SK-N-SH (cell line): ENCODE measurements at regions not wholly inside any gene's neighbourhood (a gene's known extent, or its start where the extent isn't known, plus 50 kb on each side); places are given as distances from the start of the nearest gene placed in this dataset.

Experiments used
- CTCF ChIA-PET: fragments of 300-600, 350-600 bp; formaldehyde crosslinking; extraction: SDS; loops from one replicate; lab custom pipeline; 2021; lab: Yijun Ruan, JAX
- POLR2A ChIA-PET: fragments of 350-600 bp; sonication (Branson Sonifier 250); formaldehyde crosslinking; extraction: SDS; loops from one replicate; lab custom pipeline; 2020; ENCODE audit warnings: antibody characterized with exemption, inconsistent platforms; lab: Yijun Ruan, JAX
- DNase-seq: peaks from one replicate; pipeline ENCODE4 v3.0.0; 2012
- H2AFZ ChIP-seq: fragments of 200-600 bp; sonication (generic); 2 replicates; pipeline ENCODE4 v1.8.1; 2016; ENCODE audit warnings: antibody characterized with exemption, mild to moderate bottlenecking, low read depth
- H3F3A ChIP-seq: fragments of 200-600 bp; sonication (generic); replicated peaks from 2 replicates; pipeline ENCODE3; 2016; ENCODE audit warnings: antibody characterized with exemption, mild to moderate bottlenecking; ENCODE audit not compliant: insufficient read depth
- H3K27ac ChIP-seq, 2 experiments: fragments of 200-500 bp in 1 of 2; fragments of 200-600 bp in 1 of 2; sonication (Bioruptor generic) in 1 of 2; sonication (generic), shearing (Covaris generic) in 1 of 2; 2 replicates each; pipeline versions ENCODE4 v1.5.1 to v1.6.1; 2014 to 2016; ENCODE audit warnings: low read depth in 2 of 2, inconsistent platforms in 1 of 2, low read length in 1 of 2, mild to moderate bottlenecking in 1 of 2, mixed read lengths in 1 of 2
- H3K27me3 ChIP-seq: fragments of 200-600 bp; sonication (generic), shearing (Covaris generic); 2 replicates; pipeline ENCODE4 v1.6.1; 2016; ENCODE audit warnings: mixed run types; ENCODE audit not compliant: insufficient read depth
- H3K36me3 ChIP-seq, 2 experiments: fragments of 200-500 bp in 1 of 2; fragments of 200-600 bp in 1 of 2; sonication (Bioruptor generic) in 1 of 2; sonication (generic) in 1 of 2; replicated peaks in 1 of 2; 2 replicates each; pipeline versions ENCODE3 to v1.5.1; 2014 to 2016; ENCODE audit warnings: low read length in 1 of 2, mild to moderate bottlenecking in 1 of 2; ENCODE audit not compliant: insufficient read depth in 2 of 2, control insufficient read depth in 1 of 2
- H3K4me1 ChIP-seq, 2 experiments: fragments of 200-500 bp in 1 of 2; fragments of 200-600 bp in 1 of 2; sonication (Bioruptor generic) in 1 of 2; sonication (generic), shearing (Covaris generic) in 1 of 2; 2 replicates each; pipeline versions ENCODE4 v1.5.1 to v1.6.1; 2014 to 2016; ENCODE audit warnings: low read depth in 1 of 2, low read length in 1 of 2, mixed run types in 1 of 2; ENCODE audit not compliant: insufficient read depth in 2 of 2, control insufficient read depth in 1 of 2
- H3K4me2 ChIP-seq: fragments of 200-600 bp; sonication (generic), shearing (Covaris generic); 2 replicates; pipeline ENCODE4 v1.6.1; 2017; ENCODE audit warnings: mixed run types
- H3K4me3 ChIP-seq, 2 experiments: fragments of 200-500 bp in 1 of 2; fragments of 200-600 bp in 1 of 2; sonication (Bioruptor generic) in 1 of 2; sonication (generic), shearing (Covaris generic) in 1 of 2; 2 replicates each; pipeline versions ENCODE4 v1.5.1 to v1.8.1; 2014 to 2016; ENCODE audit warnings: low read depth in 2 of 2, inconsistent platforms in 1 of 2, low read length in 1 of 2, mild to moderate bottlenecking in 1 of 2, mixed read lengths in 1 of 2, moderate library complexity in 1 of 2
- H3K79me2 ChIP-seq: fragments of 200-600 bp; sonication (generic); 2 replicates; pipeline ENCODE4 v1.8.1; 2017; ENCODE audit warnings: mild to moderate bottlenecking; ENCODE audit not compliant: insufficient read depth
- H3K9ac ChIP-seq: fragments of 200-600 bp; sonication (generic); 2 replicates; pipeline ENCODE4 v1.6.1; 2017; ENCODE audit warnings: mixed run types
- H3K9me2 ChIP-seq: fragments of 200-600 bp; sonication (generic); 2 replicates; pipeline ENCODE4 v1.6.1; 2017; ENCODE audit warnings: mixed run types
- H3K9me3 ChIP-seq: fragments of 200-600 bp; sonication (generic); 2 replicates; pipeline ENCODE4 v1.6.1; 2017; ENCODE audit warnings: mixed run types, mild to moderate bottlenecking, moderate library complexity
- H4K20me1 ChIP-seq: fragments of 200-600 bp; sonication (generic); 2 replicates; pipeline ENCODE4 v1.6.1; 2017; ENCODE audit warnings: mild to moderate bottlenecking, mixed run types; ENCODE audit not compliant: insufficient read depth
- CHD2 ChIP-seq: fragments of 150-350 bp; IDR thresholded peaks from 2 replicates; pipeline ENCODE4 v1.6.1; 2018; ENCODE audit warnings: low read length; ENCODE audit not compliant: partially characterized antibody
- ELF1 ChIP-seq: IDR thresholded peaks from 2 replicates; pipeline ENCODE4 v1.4.0; 2012
- EZH2phosphoT487 ChIP-seq: fragments of 200-600 bp; sonication (generic); IDR thresholded peaks from 2 replicates; pipeline ENCODE4 v1.6.1; 2017; ENCODE audit warnings: low read depth, mixed run types, mild to moderate bottlenecking, antibody characterized with exemption, moderate library complexity, borderline replicate concordance
- FOSL2 ChIP-seq: IDR thresholded peaks from 2 replicates; pipeline ENCODE4 v1.4.0; 2012; ENCODE audit warnings: low read depth, mild to moderate bottlenecking, moderate library complexity, borderline replicate concordance
- FOXJ3 ChIP-seq: sonication (generic); formaldehyde crosslinking; IDR thresholded peaks from 2 replicates; pipeline ENCODE4 v1.5.1; 2020; ENCODE audit warnings: mild to moderate bottlenecking, missing genetic modification reagents
- FOXM1 ChIP-seq: IDR thresholded peaks from 2 replicates; pipeline ENCODE4 v1.4.0; 2012; ENCODE audit warnings: low read depth, mild to moderate bottlenecking
- GABPA ChIP-seq: IDR thresholded peaks from 2 replicates; pipeline ENCODE4 v1.4.0; 2012; ENCODE audit warnings: low read depth, mild to moderate bottlenecking
- MEF2A ChIP-seq: IDR thresholded peaks from 2 replicates; pipeline ENCODE4 v1.4.0; 2012; ENCODE audit warnings: low read depth, borderline replicate concordance
- MXI1 ChIP-seq: IDR thresholded peaks from 2 replicates; pipeline ENCODE4 v1.6.1; 2012; ENCODE audit warnings: mild to moderate bottlenecking, low read depth, low read length, improper control_type of control experiment
- NRF1 ChIP-seq: IDR thresholded peaks from 2 replicates; pipeline ENCODE4 v1.6.1; 2012; ENCODE audit warnings: low read depth, mild to moderate bottlenecking, low read length
- POLR2AphosphoS5 ChIP-seq: IDR thresholded peaks from 2 replicates; pipeline ENCODE4 v1.6.1; 2012; ENCODE audit warnings: low read depth, low read length
- RFX5 ChIP-seq: IDR thresholded peaks from 2 replicates; pipeline ENCODE4 v1.6.1; 2012; ENCODE audit warnings: mild to moderate bottlenecking, improper control_type of control experiment, low read length
- SMC3 ChIP-seq: IDR thresholded peaks from 2 replicates; pipeline ENCODE4 v1.6.1; 2012; ENCODE audit warnings: low read depth, low read length, improper control_type of control experiment
- TEAD4 ChIP-seq: IDR thresholded peaks from 2 replicates; pipeline ENCODE4 v1.4.0; 2012; ENCODE audit warnings: mild to moderate bottlenecking, borderline replicate concordance; ENCODE audit not compliant: insufficient read depth
- WGBS: methylation state at CpG from one replicate; pipeline ENCODE4 v1.1.6; 2017; ENCODE audit warnings: low lambda C conversion rate; 5-methylcytosine and 5-hydroxymethylcytosine counted together
- TF ChIP-seq, protein P1 (sequence below): IDR thresholded peaks from 2 replicates; pipeline ENCODE4 v1.4.0; 2012; ENCODE audit warnings: low read depth, borderline replicate concordance
- TF ChIP-seq, protein P2 (sequence below): fragments of 200-600 bp; sonication (generic); IDR thresholded peaks from 2 replicates; pipeline ENCODE4 v1.6.1; 2017; ENCODE audit warnings: antibody characterized with exemption, mild to moderate bottlenecking, moderate library complexity
- TF ChIP-seq, protein P3 (sequence below): IDR thresholded peaks from 2 replicates; pipeline ENCODE4 v1.6.1; 2012; ENCODE audit warnings: mild to moderate bottlenecking, low read depth, low read length, moderate library complexity
- TF ChIP-seq, protein P4 (sequence below): fragments of 150-350 bp; IDR thresholded peaks from 2 replicates; pipeline ENCODE4 v1.6.1; 2017; ENCODE audit warnings: antibody characterized with exemption, low read length, low read depth, borderline replicate concordance
- TF ChIP-seq, protein P5 (sequence below): IDR thresholded peaks from 2 replicates; pipeline ENCODE4 v1.4.0; 2012; ENCODE audit warnings: low read depth, borderline replicate concordance

DNA sequence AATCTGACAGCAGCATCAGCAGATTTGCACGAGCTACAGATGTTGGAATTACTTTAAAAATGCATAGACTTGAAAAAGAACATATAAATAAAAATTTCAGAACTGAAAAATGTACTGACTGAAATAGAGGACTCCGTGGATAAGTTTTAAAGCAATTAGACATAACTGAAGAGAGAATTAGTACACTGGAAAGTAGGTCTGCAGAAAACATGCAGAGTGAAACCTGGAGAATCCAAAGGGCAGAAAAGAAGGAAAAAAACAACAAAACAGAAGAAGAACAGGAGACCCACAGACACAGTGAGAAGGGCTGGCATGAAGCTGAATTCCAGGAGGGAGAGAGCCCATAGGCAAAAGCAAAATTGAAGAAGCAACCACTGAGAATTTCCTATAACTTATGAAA, 57.2 kb upstream of the ENPP7 start:
- H3K4me2 ChIP-seq = no peak overlapping the region
- no peak overlapping the region for H3K9ac ChIP-seq
- no peaks in the 10 kb centered on the region for H3F3A ChIP-seq
- no peaks in the 10 kb centered on the region for H3K9me2 ChIP-seq
- no peaks in the 10 kb centered on the region for H3K27me3 ChIP-seq
- H3K4me3 ChIP-seq = no peak overlapping the region
- peaks cover 0 to 3% of the 10 kb centered on the region in 2 experiments; a peak in 1 of 4 replicates for H3K4me1 ChIP-seq
- peaks cover 14% of the 10 kb centered on the region; the same call in 1 of the 2 replicates for H3K9me3 ChIP-seq
- H3K79me2 ChIP-seq = no peaks in the 10 kb centered on the region
- no peak for DNase-seq
- ChIA-PET CTCF (interaction anchor here (0.9 to 2.6 kb wide), 5 partner anchors 15 to 281 kb away, joined by 3 to 7 read pairs (median 3); no protein-coding TSS in a partner anchor), POLR2A (no interaction called here)
- no peak overlapping the region for H2AFZ ChIP-seq
- no peaks in the 10 kb centered on the region for H3K36me3 ChIP-seq
- 11% methylated on average over 2 of the region's 2 CpGs for WGBS
- H3K27ac ChIP-seq = no peak overlapping the region
- H4K20me1 ChIP-seq = no peaks in the 10 kb centered on the region
- TF ChIP-seq TEAD4 (no peak), NRF1 (no peak), EZH2phosphoT487 (no peak), FOXM1 (no peak), GABPA (no peak), RFX5 (no peak), MEF2A (no peak), ELF1 (no peak), MXI1 (no peak), POLR2AphosphoS5 (no peak), FOXJ3 (no peak), SMC3 (no peak), FOSL2 (no peak), CHD2 (no peak)
- TF ChIP-seq, protein P1, sequence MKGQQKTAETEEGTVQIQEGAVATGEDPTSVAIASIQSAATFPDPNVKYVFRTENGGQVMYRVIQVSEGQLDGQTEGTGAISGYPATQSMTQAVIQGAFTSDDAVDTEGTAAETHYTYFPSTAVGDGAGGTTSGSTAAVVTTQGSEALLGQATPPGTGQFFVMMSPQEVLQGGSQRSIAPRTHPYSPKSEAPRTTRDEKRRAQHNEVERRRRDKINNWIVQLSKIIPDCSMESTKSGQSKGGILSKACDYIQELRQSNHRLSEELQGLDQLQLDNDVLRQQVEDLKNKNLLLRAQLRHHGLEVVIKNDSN = no peak
- TF ChIP-seq, protein P2, sequence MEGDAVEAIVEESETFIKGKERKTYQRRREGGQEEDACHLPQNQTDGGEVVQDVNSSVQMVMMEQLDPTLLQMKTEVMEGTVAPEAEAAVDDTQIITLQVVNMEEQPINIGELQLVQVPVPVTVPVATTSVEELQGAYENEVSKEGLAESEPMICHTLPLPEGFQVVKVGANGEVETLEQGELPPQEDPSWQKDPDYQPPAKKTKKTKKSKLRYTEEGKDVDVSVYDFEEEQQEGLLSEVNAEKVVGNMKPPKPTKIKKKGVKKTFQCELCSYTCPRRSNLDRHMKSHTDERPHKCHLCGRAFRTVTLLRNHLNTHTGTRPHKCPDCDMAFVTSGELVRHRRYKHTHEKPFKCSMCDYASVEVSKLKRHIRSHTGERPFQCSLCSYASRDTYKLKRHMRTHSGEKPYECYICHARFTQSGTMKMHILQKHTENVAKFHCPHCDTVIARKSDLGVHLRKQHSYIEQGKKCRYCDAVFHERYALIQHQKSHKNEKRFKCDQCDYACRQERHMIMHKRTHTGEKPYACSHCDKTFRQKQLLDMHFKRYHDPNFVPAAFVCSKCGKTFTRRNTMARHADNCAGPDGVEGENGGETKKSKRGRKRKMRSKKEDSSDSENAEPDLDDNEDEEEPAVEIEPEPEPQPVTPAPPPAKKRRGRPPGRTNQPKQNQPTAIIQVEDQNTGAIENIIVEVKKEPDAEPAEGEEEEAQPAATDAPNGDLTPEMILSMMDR = no peak
- TF ChIP-seq, protein P3, sequence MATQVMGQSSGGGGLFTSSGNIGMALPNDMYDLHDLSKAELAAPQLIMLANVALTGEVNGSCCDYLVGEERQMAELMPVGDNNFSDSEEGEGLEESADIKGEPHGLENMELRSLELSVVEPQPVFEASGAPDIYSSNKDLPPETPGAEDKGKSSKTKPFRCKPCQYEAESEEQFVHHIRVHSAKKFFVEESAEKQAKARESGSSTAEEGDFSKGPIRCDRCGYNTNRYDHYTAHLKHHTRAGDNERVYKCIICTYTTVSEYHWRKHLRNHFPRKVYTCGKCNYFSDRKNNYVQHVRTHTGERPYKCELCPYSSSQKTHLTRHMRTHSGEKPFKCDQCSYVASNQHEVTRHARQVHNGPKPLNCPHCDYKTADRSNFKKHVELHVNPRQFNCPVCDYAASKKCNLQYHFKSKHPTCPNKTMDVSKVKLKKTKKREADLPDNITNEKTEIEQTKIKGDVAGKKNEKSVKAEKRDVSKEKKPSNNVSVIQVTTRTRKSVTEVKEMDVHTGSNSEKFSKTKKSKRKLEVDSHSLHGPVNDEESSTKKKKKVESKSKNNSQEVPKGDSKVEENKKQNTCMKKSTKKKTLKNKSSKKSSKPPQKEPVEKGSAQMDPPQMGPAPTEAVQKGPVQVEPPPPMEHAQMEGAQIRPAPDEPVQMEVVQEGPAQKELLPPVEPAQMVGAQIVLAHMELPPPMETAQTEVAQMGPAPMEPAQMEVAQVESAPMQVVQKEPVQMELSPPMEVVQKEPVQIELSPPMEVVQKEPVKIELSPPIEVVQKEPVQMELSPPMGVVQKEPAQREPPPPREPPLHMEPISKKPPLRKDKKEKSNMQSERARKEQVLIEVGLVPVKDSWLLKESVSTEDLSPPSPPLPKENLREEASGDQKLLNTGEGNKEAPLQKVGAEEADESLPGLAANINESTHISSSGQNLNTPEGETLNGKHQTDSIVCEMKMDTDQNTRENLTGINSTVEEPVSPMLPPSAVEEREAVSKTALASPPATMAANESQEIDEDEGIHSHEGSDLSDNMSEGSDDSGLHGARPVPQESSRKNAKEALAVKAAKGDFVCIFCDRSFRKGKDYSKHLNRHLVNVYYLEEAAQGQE = no peak
- TF ChIP-seq, protein P4, sequence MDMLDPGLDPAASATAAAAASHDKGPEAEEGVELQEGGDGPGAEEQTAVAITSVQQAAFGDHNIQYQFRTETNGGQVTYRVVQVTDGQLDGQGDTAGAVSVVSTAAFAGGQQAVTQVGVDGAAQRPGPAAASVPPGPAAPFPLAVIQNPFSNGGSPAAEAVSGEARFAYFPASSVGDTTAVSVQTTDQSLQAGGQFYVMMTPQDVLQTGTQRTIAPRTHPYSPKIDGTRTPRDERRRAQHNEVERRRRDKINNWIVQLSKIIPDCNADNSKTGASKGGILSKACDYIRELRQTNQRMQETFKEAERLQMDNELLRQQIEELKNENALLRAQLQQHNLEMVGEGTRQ = no peak
- TF ChIP-seq, protein P5, sequence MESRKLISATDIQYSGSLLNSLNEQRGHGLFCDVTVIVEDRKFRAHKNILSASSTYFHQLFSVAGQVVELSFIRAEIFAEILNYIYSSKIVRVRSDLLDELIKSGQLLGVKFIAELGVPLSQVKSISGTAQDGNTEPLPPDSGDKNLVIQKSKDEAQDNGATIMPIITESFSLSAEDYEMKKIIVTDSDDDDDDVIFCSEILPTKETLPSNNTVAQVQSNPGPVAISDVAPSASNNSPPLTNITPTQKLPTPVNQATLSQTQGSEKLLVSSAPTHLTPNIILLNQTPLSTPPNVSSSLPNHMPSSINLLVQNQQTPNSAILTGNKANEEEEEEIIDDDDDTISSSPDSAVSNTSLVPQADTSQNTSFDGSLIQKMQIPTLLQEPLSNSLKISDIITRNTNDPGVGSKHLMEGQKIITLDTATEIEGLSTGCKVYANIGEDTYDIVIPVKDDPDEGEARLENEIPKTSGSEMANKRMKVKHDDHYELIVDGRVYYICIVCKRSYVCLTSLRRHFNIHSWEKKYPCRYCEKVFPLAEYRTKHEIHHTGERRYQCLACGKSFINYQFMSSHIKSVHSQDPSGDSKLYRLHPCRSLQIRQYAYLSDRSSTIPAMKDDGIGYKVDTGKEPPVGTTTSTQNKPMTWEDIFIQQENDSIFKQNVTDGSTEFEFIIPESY = no peak
